PFSK-1 (cell line): ENCODE measurements at regions not wholly inside any gene's neighbourhood (a gene's known extent, or its start where the extent isn't known, plus 50 kb on each side); places are given as distances from the start of the nearest gene placed in this dataset.

Experiments used
- SIN3A ChIP-seq: IDR thresholded peaks from 2 replicates; pipeline ENCODE4 v1.6.1; 2012; ENCODE audit warnings: mild to moderate bottlenecking, low read length, moderate library complexity, borderline replicate concordance; ENCODE audit not compliant: insufficient read depth
- TF ChIP-seq, protein P1 (sequence below), 2 experiments: IDR thresholded peaks; 2 replicates each; pipeline versions ENCODE4 v1.6.1 to v1.8.0; 2011 to 2012; ENCODE audit warnings: low read depth in 2 of 2, low read length in 2 of 2, control low read depth in 1 of 2, inconsistent platforms in 1 of 2, mild to moderate bottlenecking in 1 of 2, moderate library complexity in 1 of 2; ENCODE audit not compliant: insufficient read depth in 1 of 2

DNA sequence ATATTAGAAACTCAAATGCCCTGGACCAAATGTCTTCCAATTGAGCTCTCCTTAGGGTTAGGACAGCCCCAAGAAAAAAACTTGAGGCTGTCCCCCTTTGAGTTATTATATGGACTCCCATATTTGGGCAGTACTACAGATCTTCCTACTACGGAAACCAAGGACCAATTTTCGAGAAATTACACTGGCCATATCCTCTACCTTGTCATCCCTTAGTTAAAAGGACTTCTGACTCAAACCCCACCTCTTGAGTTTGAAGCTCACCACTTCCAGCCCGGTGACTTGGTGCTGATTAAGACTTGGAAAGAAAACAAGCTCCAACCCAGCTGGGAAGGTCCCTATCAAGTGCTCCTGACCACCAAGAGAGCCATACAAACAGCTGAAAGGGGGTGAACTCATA is 497.0 kb upstream of the GRAMD2B start:
- TF ChIP-seq SIN3A, result no peak
- TF ChIP-seq, protein P1, sequence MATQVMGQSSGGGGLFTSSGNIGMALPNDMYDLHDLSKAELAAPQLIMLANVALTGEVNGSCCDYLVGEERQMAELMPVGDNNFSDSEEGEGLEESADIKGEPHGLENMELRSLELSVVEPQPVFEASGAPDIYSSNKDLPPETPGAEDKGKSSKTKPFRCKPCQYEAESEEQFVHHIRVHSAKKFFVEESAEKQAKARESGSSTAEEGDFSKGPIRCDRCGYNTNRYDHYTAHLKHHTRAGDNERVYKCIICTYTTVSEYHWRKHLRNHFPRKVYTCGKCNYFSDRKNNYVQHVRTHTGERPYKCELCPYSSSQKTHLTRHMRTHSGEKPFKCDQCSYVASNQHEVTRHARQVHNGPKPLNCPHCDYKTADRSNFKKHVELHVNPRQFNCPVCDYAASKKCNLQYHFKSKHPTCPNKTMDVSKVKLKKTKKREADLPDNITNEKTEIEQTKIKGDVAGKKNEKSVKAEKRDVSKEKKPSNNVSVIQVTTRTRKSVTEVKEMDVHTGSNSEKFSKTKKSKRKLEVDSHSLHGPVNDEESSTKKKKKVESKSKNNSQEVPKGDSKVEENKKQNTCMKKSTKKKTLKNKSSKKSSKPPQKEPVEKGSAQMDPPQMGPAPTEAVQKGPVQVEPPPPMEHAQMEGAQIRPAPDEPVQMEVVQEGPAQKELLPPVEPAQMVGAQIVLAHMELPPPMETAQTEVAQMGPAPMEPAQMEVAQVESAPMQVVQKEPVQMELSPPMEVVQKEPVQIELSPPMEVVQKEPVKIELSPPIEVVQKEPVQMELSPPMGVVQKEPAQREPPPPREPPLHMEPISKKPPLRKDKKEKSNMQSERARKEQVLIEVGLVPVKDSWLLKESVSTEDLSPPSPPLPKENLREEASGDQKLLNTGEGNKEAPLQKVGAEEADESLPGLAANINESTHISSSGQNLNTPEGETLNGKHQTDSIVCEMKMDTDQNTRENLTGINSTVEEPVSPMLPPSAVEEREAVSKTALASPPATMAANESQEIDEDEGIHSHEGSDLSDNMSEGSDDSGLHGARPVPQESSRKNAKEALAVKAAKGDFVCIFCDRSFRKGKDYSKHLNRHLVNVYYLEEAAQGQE (IDR thresholded peaks at IDR 0.05; ENCODE audit: insufficient read depth in 1 of 2, low read depth in 2 of 2, low read length in 2 of 2), result no peak
